Activated naive CD8-positive, alpha-beta T cell treated with anti-CD3 and anti-CD28 coated beads for 36 hours (primary cell): ENCODE measurements at regions not wholly inside any gene's neighbourhood (a gene's known extent, or its start where the extent isn't known, plus 50 kb on each side); places are given as distances from the start of the nearest gene placed in this dataset.
"Not testable (repeated sequence)": the region's sequence is repeated elsewhere in the genome, so short reads cannot be mapped to it uniquely, and the experiment has no call there.

ENCODE experiments used
- DNase-seq: peaks from one replicate; pipeline ENCODE4 v3.0.0; 2021
- H3K27ac Mint-ChIP-seq: one replicate; pipeline ENCODE4 v1.8.0; 2022; ENCODE audit warnings: mild to moderate bottlenecking, moderate library complexity, mixed read lengths
- H3K27me3 Mint-ChIP-seq: one replicate; pipeline ENCODE4 v1.8.0; 2022; ENCODE audit warnings: mild to moderate bottlenecking, mixed read lengths
- H3K36me3 Mint-ChIP-seq: one replicate; pipeline ENCODE4 v1.8.0; 2021; ENCODE audit warnings: mild to moderate bottlenecking, mixed read lengths
- H3K4me1 Mint-ChIP-seq: one replicate; pipeline ENCODE4 v1.8.0; 2021; ENCODE audit warnings: mixed read lengths
- H3K4me3 Mint-ChIP-seq: one replicate; pipeline ENCODE4 v1.8.0; 2022; ENCODE audit warnings: mild to moderate bottlenecking, moderate library complexity, mixed read lengths
- H3K9me3 Mint-ChIP-seq: one replicate; pipeline ENCODE4 v1.8.0; 2022; ENCODE audit warnings: mixed read lengths

GRCh38 chr7:140283472-140283871 is 106.7 kb upstream of the KDM7A start:
- no peaks in the 10 kb centered on the region for H3K36me3 Mint-ChIP-seq
- no peak for DNase-seq
- H3K9me3 Mint-ChIP-seq: no peaks in the 10 kb centered on the region
- no peak overlapping the region for H3K4me3 Mint-ChIP-seq
- H3K27me3 Mint-ChIP-seq: no peaks in the 10 kb centered on the region
- H3K4me1 Mint-ChIP-seq: no peaks in the 10 kb centered on the region
- H3K27ac Mint-ChIP-seq: no peak overlapping the region

GRCh38 chr7:140281960-140282359 is 105.2 kb upstream of the KDM7A start:
- Mint-ChIP-seq H3K27ac (no peak overlapping the region), H3K9me3 (no peaks in the 10 kb centered on the region), H3K4me3 (no peak overlapping the region), H3K27me3 (no peaks in the 10 kb centered on the region), H3K36me3 (no peaks in the 10 kb centered on the region), H3K4me1 (no peaks in the 10 kb centered on the region)
- no peak for DNase-seq

- no peaks in the 10 kb centered on the region for H3K9me3 Mint-ChIP-seq
- no peaks in the 10 kb centered on the region for H3K4me1 Mint-ChIP-seq
- no peaks in the 10 kb centered on the region for H3K27me3 Mint-ChIP-seq
- H3K4me3 Mint-ChIP-seq: no peak overlapping the region
- no peak for DNase-seq
- no peak overlapping the region for H3K27ac Mint-ChIP-seq
- no peaks in the 10 kb centered on the region for H3K36me3 Mint-ChIP-seq
These were observed 104.5 kb upstream of the KDM7A start for GRCh38 chr7:140281255-140281654.

- H3K27ac Mint-ChIP-seq: no peak overlapping the region
- H3K27me3 Mint-ChIP-seq: no peaks in the 10 kb centered on the region
- H3K4me1 Mint-ChIP-seq: peaks cover 4% of the 10 kb centered on the region
- no peaks in the 10 kb centered on the region for H3K36me3 Mint-ChIP-seq
- no peaks in the 10 kb centered on the region for H3K9me3 Mint-ChIP-seq
- H3K4me3 Mint-ChIP-seq: no peak overlapping the region
- DNase-seq: no peak
These were observed 99.2 kb upstream of the KDM7A start for GRCh38 chr7:140276001-140276400.

- H3K27ac Mint-ChIP-seq: no peak overlapping the region
- no peaks in the 10 kb centered on the region for H3K27me3 Mint-ChIP-seq
- no peaks in the 10 kb centered on the region for H3K36me3 Mint-ChIP-seq
- no peaks in the 10 kb centered on the region for H3K9me3 Mint-ChIP-seq
- H3K4me3 Mint-ChIP-seq: no peak overlapping the region
- no peak for DNase-seq
- peaks cover 4% of the 10 kb centered on the region for H3K4me1 Mint-ChIP-seq
These were observed 98.5 kb upstream of the KDM7A start for GRCh38 chr7:140275069-140275965.

GRCh38 chr7:140273417-140273816 is 96.6 kb upstream of the KDM7A start:
- peaks cover 14% of the 10 kb centered on the region for H3K4me1 Mint-ChIP-seq
- no peaks in the 10 kb centered on the region for H3K27me3 Mint-ChIP-seq
- no peaks in the 10 kb centered on the region for H3K9me3 Mint-ChIP-seq
- H3K27ac Mint-ChIP-seq: no peak overlapping the region
- DNase-seq: no peak
- H3K4me3 Mint-ChIP-seq: no peak overlapping the region
- no peaks in the 10 kb centered on the region for H3K36me3 Mint-ChIP-seq

GRCh38 chr7:140271643-140271968 is 94.8 kb upstream of the KDM7A start:
- not testable (repeated sequence) for H3K27me3 Mint-ChIP-seq, DNase-seq, H3K27ac Mint-ChIP-seq, H3K9me3 Mint-ChIP-seq, H3K36me3 Mint-ChIP-seq, H3K4me3 Mint-ChIP-seq
- H3K4me1 Mint-ChIP-seq: peaks cover 26% of the 10 kb centered on the region

- Mint-ChIP-seq H3K27ac (peak overlapping the region; percentile 70), H3K4me1 (peaks cover 29% of the 10 kb centered on the region), H3K27me3 (no peaks in the 10 kb centered on the region), H3K4me3 (no peak overlapping the region), H3K36me3 (peaks cover 5% of the 10 kb centered on the region), H3K9me3 (peaks cover 2% of the 10 kb centered on the region)
- no peak for DNase-seq
These were observed 92.3 kb upstream of the KDM7A start for GRCh38 chr7:140269004-140269638.

- DNase-seq: no peak
- Mint-ChIP-seq H3K36me3 (peaks cover 5% of the 10 kb centered on the region), H3K4me1 (peaks cover 44% of the 10 kb centered on the region), H3K4me3 (no peak overlapping the region), H3K27me3 (no peaks in the 10 kb centered on the region), H3K9me3 (peaks cover 2% of the 10 kb centered on the region), H3K27ac (no peak overlapping the region)
These were observed 90.8 kb upstream of the KDM7A start for GRCh38 chr7:140267381-140268226.

- Mint-ChIP-seq H3K27ac (peak overlapping the region; percentile 84), H3K27me3 (no peaks in the 10 kb centered on the region), H3K9me3 (peaks cover 2% of the 10 kb centered on the region), H3K4me3 (peak overlapping the region; percentile 64), H3K4me1 (peaks cover 46% of the 10 kb centered on the region), H3K36me3 (peaks cover 6% of the 10 kb centered on the region)
- DNase-seq: no peak
These were observed 86.5 kb upstream of the KDM7A start for GRCh38 chr7:140263277-140263676.

GRCh38 chr7:140262242-140262903 is 85.6 kb upstream of the KDM7A start:
- H3K27me3 Mint-ChIP-seq: no peaks in the 10 kb centered on the region
- H3K9me3 Mint-ChIP-seq: peaks cover 2% of the 10 kb centered on the region
- H3K4me1 Mint-ChIP-seq: peaks cover 39% of the 10 kb centered on the region
- peaks cover 6% of the 10 kb centered on the region for H3K36me3 Mint-ChIP-seq
- H3K4me3 Mint-ChIP-seq: peak overlapping the region; percentile 66
- H3K27ac Mint-ChIP-seq: peak overlapping the region; percentile 50
- no peak for DNase-seq

GRCh38 chr7:140261522-140261921 is 84.7 kb upstream of the KDM7A start:
- peaks cover 4% of the 10 kb centered on the region for H3K36me3 Mint-ChIP-seq
- H3K4me3 Mint-ChIP-seq: no peak overlapping the region
- H3K27me3 Mint-ChIP-seq: no peaks in the 10 kb centered on the region
- peaks cover 2% of the 10 kb centered on the region for H3K9me3 Mint-ChIP-seq
- H3K27ac Mint-ChIP-seq: peak overlapping the region; percentile 30
- DNase-seq: no peak
- H3K4me1 Mint-ChIP-seq: peaks cover 34% of the 10 kb centered on the region

- no peak for DNase-seq
- H3K4me3 Mint-ChIP-seq: no peak overlapping the region
- H3K9me3 Mint-ChIP-seq: peaks cover 2% of the 10 kb centered on the region
- peaks cover 4% of the 10 kb centered on the region for H3K36me3 Mint-ChIP-seq
- H3K4me1 Mint-ChIP-seq: peaks cover 33% of the 10 kb centered on the region
- no peaks in the 10 kb centered on the region for H3K27me3 Mint-ChIP-seq
- H3K27ac Mint-ChIP-seq: no peak overlapping the region
These were observed 84.3 kb upstream of the KDM7A start for GRCh38 chr7:140261105-140261486.

GRCh38 chr7:140260352-140261104 is 83.7 kb upstream of the KDM7A start:
- no peaks in the 10 kb centered on the region for H3K27me3 Mint-ChIP-seq
- H3K4me3 Mint-ChIP-seq: no peak overlapping the region
- H3K4me1 Mint-ChIP-seq: peaks cover 33% of the 10 kb centered on the region
- no peak overlapping the region for H3K27ac Mint-ChIP-seq
- peaks cover 4% of the 10 kb centered on the region for H3K36me3 Mint-ChIP-seq
- no peak for DNase-seq
- H3K9me3 Mint-ChIP-seq: peaks cover 2% of the 10 kb centered on the region
